GM12878 (cell line): ENCODE measurements at regions not wholly inside any gene's neighbourhood (a gene's known extent, or its start where the extent isn't known, plus 50 kb on each side); places are given as distances from the start of the nearest gene placed in this dataset.

Source experiments
- ATAC-seq: fragments of 200-7000 bp; cut with Tn5 transposase; 3 replicates; pipeline ENCODE4 v1.9.1; 2020; ENCODE audit warnings: mild to moderate bottlenecking, moderate library complexity
- BruUV-seq: library from RNA; stranded (reverse); fragments of 400-500 nt; replicated peaks from 2 replicates; lab custom pipeline; 2021; lab: Mats Ljungman, UMichigan
- CTCF ChIA-PET: fragments of 300-600 bp; sonication (Branson Sonifier 250); formaldehyde crosslinking; extraction: SDS; loops from one replicate; lab custom pipeline; 2021; ENCODE audit warnings: inconsistent platforms; lab: Yijun Ruan, JAX
- POLR2A ChIA-PET: fragments of 350-600 bp; formaldehyde crosslinking; extraction: SDS; loops from one replicate; lab custom pipeline; 2021; ENCODE audit warnings: inconsistent platforms; lab: Charles Lee
- RAD21 ChIA-PET: fragments of 300-600 bp; sonication (Branson Sonifier 250); formaldehyde crosslinking; loops from one replicate; lab custom pipeline; 2023; ENCODE audit warnings: antibody characterized with exemption; ENCODE audit not compliant: unreplicated experiment; lab: Charles Lee
- SMC1A ChIA-PET: fragments of 300-600 bp; sonication (Branson Sonifier 250); formaldehyde crosslinking; loops from one replicate; lab custom pipeline; 2023; ENCODE audit not compliant: unreplicated experiment, uncharacterized antibody; lab: Charles Lee
- DNase-seq: peaks from one replicate; pipeline ENCODE4 v3.0.0-alpha.2; 2011; ENCODE audit warnings: low read depth, low spot score
- FAIRE-seq: peaks from 3 replicates; lab custom pipeline; 2011; peaks lifted over from hg19 to GRCh38; lab: Jason Lieb, UNC
- H2AFZ ChIP-seq: 2 replicates; pipeline ENCODE4 v1.6.0; 2011; ENCODE audit warnings: low read depth, low read length, control low read depth; ENCODE audit not compliant: control insufficient read depth
- H3K27ac ChIP-seq: 2 replicates; pipeline ENCODE4 v1.5.1; 2011; ENCODE audit warnings: control low read depth; ENCODE audit not compliant: control insufficient read depth, insufficient read depth
- H3K27me3 ChIP-seq, 2 experiments: replicated peaks in 1 of 2; 2 replicates each; pipeline versions ENCODE4 v1.6.0 to v1.6.1; 2011; ENCODE audit warnings: low read length in 1 of 2; ENCODE audit not compliant: control insufficient read depth in 2 of 2, insufficient read depth in 2 of 2
- H3K36me3 ChIP-seq, 2 experiments: 2 replicates each; pipeline ENCODE4 v1.5.1; 2011; ENCODE audit warnings: low read length in 1 of 2; ENCODE audit not compliant: control insufficient read depth in 2 of 2, insufficient read depth in 2 of 2
- H3K4me1 ChIP-seq: 2 replicates; pipeline ENCODE4 v1.6.1; 2011; ENCODE audit warnings: mild to moderate bottlenecking, low read length, moderate library complexity, mixed read lengths; ENCODE audit not compliant: control insufficient read depth, insufficient read depth
- H3K4me2 ChIP-seq: 2 replicates; pipeline ENCODE4 v1.6.0; 2011; ENCODE audit warnings: control low read depth; ENCODE audit not compliant: control insufficient read depth, insufficient read depth
- H3K4me3 ChIP-seq: fragments of 200-600 bp; sonication (generic); 2 replicates; pipeline ENCODE4 v1.5.1; 2016
- H3K79me2 ChIP-seq: 2 replicates; pipeline ENCODE4 v1.6.0; 2011; ENCODE audit warnings: low read length; ENCODE audit not compliant: control insufficient read depth, insufficient read depth
- H3K9ac ChIP-seq: 2 replicates; pipeline ENCODE4 v1.8.0; 2011; ENCODE audit warnings: low read length, control low read depth, mixed read lengths; ENCODE audit not compliant: control insufficient read depth, insufficient read depth
- H3K9me3 ChIP-seq: replicated peaks from 3 replicates; pipeline ENCODE4 v1.5.1; 2011; ENCODE audit warnings: mild to moderate bottlenecking, low read length; ENCODE audit not compliant: control insufficient read depth, insufficient read depth
- H4K20me1 ChIP-seq: 2 replicates; pipeline ENCODE4 v1.6.0; 2011; ENCODE audit not compliant: control insufficient read depth, insufficient read depth
- BMI1 ChIP-seq: fragments of 450-650 bp; IDR thresholded peaks from 2 replicates; pipeline ENCODE4 v1.6.1; 2016; ENCODE audit warnings: mild to moderate bottlenecking, moderate library complexity, borderline replicate concordance
- JUNB ChIP-seq: IDR thresholded peaks from 2 replicates; pipeline ENCODE4 v1.6.1; 2016; ENCODE audit warnings: antibody characterized with exemption, mild to moderate bottlenecking
- NFYA ChIP-seq: IDR thresholded peaks from 2 replicates; pipeline ENCODE4 v1.6.1; 2011; ENCODE audit warnings: low read depth, mild to moderate bottlenecking, low read length, improper control_type of control experiment, borderline replicate concordance
- SPI1 ChIP-seq: IDR thresholded peaks from 2 replicates; pipeline ENCODE4 v1.6.1; 2011; ENCODE audit warnings: low read depth, mild to moderate bottlenecking, low read length, moderate library complexity, borderline replicate concordance; ENCODE audit not compliant: insufficient read depth
- SUZ12 ChIP-seq: fragments of 200-600 bp; sonication (generic); IDR thresholded peaks from one replicate; pipeline ENCODE4 v1.6.1; 2018; ENCODE audit warnings: antibody characterized with exemption, mild to moderate bottlenecking; ENCODE audit not compliant: unreplicated experiment
- ZBTB4 ChIP-seq: fragments of 450-650 bp; formaldehyde crosslinking; IDR thresholded peaks from 2 replicates; pipeline ENCODE4 v1.4.0; 2022; ENCODE audit warnings: mild to moderate bottlenecking, moderate library complexity
- WGBS: methylation state at CpG from one replicate; pipeline ENCODE4 v1.1.6; 2016; ENCODE audit warnings: low lambda C conversion rate; ENCODE audit not compliant: insufficient replicate concordance, insufficient coverage; ENCODE audit errors: missing lambda C conversion rate; 5-methylcytosine and 5-hydroxymethylcytosine counted together
- in situ Hi-C: fragments of 300-500 bp; cut with MboI; formaldehyde crosslinking; loops from 9 replicates; pipeline ENCODE4 v1.14.3; 2018; ENCODE audit warnings: mixed read lengths
- intact Hi-C: fragments of 100-400 bp; cut with micrococcal nuclease; formaldehyde crosslinking; loops from one replicate; pipeline ENCODE4 v1.14.2; 2022; ENCODE audit not compliant: unreplicated experiment

- TF ChIP-seq ZBTB4 (CRISPR knock-in tag), result no peak
- TF ChIP-seq BMI1, result no peak
These were observed 143.8 kb downstream of the BTBD3 start (continued) for GRCh38 chr20:12061466-12061865.

GRCh38 chr20:12063106-12063684 lies 145.5 kb downstream of the BTBD3 start:
- Histone ChIP-seq H3K4me2 (no peak overlapping the region), H3K27ac (no peak overlapping the region), H3K79me2 (no peaks in the 10 kb centered on the region), H3K36me3 (no peaks in the 10 kb centered on the region), H3K9me3 (no peaks in the 10 kb centered on the region; the same call in 2 of the 3 replicates), H3K4me1 (no peaks in the 10 kb centered on the region), H3K27me3 (no peaks in the 10 kb centered on the region), H3K4me3 (no peak overlapping the region), H2AFZ (no peak overlapping the region), H4K20me1 (no peaks in the 10 kb centered on the region), H3K9ac (no peak overlapping the region)
- TF ChIP-seq NFYA (no peak), SPI1 (no peak), JUNB (no peak), SUZ12 (no peak), BMI1 (no peak)
- ChIA-PET RAD21 (no interaction called here), POLR2A (no interaction called here), CTCF (no interaction called here), SMC1A (no interaction called here)
- ATAC-seq (no peak), DNase-seq (no peak), FAIRE-seq (no peak)
- intact Hi-C loops (no loop called here), in situ Hi-C loops (no loop called here)
- BruUV-seq, result no TSS peak
- 29% methylated on average over 1 of the region's 1 CpG for WGBS
